Smooth muscle cell of the brain vasculature (primary cell): ENCODE measurements at regions not wholly inside any gene's neighbourhood (a gene's known extent, or its start where the extent isn't known, plus 50 kb on each side); places are given as distances from the start of the nearest gene placed in this dataset.

Source experiments
- DNase-seq: peaks from one replicate; pipeline ENCODE4 v3.0.0-alpha.2; 2012; ENCODE audit warnings: low read depth, low spot score

DNA sequence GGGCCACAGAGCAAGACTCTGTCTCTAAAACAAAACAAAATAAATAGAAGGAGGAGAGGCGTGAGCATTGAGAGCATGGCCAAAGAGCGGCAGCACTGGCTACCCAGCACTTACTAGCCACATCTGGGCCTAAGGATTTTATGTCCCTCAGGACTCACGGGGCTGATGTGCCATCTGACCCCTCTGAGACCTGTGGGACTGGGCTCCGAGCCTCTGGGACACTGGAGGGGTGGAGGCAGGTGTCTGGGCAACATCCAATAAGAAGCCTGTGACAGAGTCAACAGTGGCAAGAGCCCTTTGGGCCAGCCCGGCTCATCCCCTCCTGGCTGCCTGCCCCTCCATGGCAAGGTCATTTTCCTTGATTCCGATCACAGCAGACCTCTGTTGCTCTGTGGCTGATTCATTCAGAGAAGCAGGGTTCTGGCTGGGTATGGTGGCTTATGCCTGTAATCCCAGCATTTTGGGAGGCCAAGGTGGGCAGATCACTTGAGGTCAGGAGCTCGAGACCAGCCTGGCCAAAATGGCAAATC, 60.7 kb downstream of the RRM2 start:
- no peak for DNase-seq

DNA sequence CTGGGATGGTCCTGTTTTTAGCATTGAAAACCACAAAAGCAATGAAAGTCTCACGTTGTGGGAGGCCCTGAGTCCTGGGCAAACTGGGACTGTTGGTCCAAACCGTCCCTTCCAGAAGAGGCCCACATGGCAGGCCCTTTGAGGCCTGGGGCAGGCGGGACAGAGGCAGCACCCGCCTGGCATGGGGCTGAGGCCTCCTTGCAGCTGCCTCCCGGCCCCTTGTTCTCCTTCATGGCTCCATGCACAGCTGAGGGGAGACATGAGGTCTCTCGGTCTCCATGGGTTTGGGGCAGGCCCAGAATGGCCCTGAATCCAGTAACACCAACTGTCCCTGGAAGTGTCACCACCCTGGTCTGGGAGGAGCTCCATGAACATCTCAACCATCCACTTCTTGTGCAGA, 61.9 kb downstream of the RRM2 start:
- no peak for DNase-seq

DNA sequence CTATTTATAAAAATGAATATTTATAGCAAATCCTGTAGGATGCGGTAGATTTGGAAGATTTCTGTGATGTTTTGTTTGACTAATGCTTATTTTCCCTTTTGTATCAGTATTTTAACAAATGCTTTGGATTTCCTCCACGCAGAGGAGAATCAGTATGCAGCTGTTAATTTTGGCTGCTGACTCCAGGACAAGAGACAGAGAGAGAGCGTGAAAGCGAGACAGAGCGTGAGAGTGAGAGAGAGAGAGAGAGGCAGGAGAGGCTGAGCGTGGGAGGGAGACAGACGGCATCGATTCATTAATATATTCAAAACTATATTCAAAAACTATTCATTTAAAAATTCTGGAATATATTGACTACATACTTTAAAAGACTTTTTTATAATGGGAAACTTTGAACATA, 62.5 kb downstream of the RRM2 start:
- DNase-seq, result no peak

GRCh38 chr2:10185755-10186154, 63.2 kb downstream of the RRM2 start:
- DNase-seq, result no peak

GRCh38 chr2:10186868-10187535, 64.5 kb downstream of the RRM2 start:
- no peak for DNase-seq

- no peak for DNase-seq
These were observed 65.1 kb downstream of the RRM2 start for GRCh38 chr2:10187661-10188060.

DNA sequence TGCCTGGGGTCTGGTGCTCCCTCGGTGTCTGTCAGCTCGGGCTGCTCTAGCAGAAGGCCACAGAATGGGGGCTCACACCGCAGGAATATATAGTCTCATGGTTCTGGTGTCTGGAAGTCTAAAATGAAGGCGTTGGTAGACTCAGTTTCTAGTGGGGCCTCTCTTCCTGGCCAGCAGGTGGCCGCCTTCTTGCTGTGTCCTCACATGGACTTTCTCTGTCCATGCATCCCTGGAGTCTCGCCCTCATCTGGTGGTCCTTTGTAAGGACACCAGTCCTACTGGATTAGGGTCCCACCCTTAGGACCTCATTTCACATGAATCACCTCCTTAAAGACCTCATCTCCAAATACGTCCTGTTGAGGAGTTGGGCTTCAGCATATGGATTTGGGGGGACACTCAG, 65.7 kb downstream of the RRM2 start:
- DNase-seq, result no peak

DNA sequence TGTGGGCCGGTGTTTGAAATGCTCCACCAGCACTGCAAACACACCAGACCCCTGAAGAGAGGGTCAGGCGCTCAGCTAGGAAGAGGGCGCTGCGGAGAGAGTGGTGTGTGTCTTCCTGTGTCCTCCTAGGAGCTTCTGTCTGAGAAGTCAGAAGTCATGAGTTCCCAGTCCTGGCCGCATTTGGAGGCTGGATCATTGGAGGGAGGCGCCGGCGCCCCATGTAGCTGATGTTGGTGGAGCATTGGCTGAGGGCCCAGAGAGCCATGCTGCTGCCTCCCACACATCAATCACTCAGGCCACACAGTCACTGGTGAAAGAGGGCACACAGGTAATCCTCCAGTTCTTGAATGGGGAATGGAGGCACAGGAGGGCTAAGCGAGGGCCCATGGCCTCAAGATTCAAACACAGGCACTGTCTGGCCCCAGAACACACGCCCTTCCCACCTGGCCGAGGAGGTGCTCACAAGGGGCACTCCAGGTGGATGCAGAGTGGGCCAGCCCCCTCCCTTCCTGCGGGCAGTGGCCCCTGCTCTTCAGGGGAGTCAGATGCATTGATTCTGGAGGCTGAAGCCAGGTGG, 66.3 kb downstream of the RRM2 start:
- no peak for DNase-seq

- no peak for DNase-seq
These were observed 67.7 kb downstream of the RRM2 start for GRCh38 chr2:10190255-10190654.

DNA sequence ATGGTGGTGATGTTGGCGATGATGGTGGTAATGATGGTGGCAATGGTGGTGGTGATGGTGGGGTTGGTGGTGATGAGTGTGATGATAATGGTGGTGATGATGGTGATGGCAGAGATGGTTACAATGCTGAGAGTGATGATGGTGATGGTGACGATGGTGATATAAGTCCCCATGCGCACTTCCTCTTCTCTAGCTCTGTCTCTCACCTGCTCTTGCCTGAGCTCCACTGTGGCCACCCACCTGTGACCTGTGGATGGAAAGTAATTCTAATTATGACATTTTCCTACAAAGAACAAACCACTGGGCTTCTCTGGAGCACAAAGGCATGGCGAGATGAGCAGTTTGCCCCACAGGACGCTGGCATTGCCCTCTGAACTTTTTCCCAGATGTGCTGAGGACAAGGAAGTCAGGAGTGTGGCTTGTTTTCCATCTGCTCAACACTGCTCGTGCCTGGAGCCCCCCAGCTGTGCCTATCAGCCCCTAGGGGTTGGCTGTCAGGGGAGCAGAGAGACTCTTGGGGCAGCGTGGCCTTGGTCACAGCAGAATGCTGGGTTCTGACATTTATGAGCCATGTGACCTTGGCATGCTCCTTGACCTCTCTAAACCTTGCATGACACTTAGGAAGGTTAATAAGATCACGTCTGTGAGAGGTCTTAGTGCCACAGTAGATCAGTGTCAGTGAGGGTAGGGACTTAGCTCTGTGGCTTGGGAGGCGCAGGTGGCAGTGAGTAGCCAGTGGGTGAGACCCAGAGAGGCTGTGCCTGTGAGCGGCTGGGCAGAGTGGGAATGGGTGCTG, 68.4 kb downstream of the RRM2 start:
- no peak for DNase-seq

GRCh38 chr2:10191554-10191953, 69.0 kb downstream of the RRM2 start:
- DNase-seq, result no peak

DNA sequence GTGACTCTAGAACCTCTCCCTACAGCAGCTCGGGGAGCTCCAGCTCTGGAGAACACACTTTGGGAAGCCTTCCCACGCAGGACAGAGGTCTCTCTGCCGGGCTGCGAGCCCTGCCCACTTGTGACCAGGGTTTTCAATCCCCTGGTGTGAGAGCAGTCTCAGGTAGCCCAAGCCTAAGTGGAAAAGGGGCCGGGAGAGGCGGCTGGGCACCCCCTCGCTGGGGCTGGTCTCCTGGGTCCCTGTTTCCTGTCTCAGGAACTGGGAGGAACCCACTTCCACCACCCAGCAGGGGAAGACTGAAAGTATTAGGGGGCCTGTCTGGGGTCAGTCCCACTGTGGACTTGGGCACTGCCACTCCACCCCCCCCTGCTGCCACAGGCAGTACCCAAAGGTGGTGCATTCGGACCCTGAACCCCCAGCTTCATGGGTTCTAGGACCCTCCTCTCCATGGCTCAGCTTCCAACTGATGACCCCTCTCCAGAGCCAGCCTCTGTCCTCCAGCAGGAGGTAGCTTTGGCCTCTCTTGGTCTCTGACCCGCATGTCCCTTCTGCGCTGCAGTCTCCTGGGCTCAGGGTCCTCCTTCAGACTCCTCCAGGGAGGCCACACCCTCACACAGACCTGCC, 70.0 kb downstream of the RRM2 start:
- no peak for DNase-seq

- DNase-seq, result no peak
These were observed 70.8 kb downstream of the RRM2 start for GRCh38 chr2:10193276-10193795.

GRCh38 chr2:10193851-10194820, 71.6 kb downstream of the RRM2 start:
- no peak for DNase-seq

- no peak for DNase-seq
These were observed 73.0 kb downstream of the RRM2 start for GRCh38 chr2:10195278-10196109.

DNA sequence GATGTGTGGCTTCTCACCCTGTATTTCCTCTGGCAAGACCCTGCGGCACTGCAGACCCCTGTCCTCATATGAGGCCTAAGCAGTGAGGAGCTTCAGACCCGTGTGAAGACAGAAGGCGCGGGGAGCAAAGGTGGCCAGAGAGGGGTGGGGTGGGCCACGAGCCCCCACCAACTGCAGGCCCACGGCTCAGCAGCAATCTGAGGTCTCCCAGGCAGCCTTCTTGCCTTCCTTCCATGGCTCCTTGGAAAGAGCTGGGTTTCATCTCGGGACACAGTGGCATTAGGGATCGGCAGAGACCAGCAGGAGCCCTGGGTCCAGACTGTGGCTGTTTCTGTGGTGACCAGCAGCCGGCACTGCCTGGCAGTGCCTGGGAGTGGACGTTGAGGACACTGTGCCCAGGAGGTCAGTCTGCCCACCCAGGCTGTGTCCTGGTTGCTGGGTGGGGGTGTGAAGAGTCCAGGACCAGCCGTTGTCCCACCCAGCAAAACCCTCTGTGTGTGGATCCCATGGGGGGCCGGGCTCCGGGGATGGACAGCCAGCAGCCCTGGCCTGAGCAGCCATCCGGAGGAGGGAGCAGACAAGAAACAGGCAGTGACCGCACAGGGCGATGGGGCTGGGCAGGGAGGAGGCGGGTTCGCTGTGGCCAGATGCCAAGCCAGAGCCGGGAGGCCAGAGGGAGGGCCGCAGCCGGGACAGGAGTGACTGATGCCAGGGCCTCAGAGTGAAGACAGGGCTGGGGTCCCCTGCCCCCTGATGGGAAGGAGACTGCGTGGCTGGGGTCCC, 73.8 kb downstream of the RRM2 start:
- DNase-seq, result no peak

- no peak for DNase-seq
These were observed 74.6 kb downstream of the RRM2 start for GRCh38 chr2:10196948-10197696.

- no peak for DNase-seq
These were observed 75.1 kb downstream of the RRM2 start for GRCh38 chr2:10197697-10198076.
